Transverse colon (tissue), 4 donors: ENCODE measurements at regions not wholly inside any gene's neighbourhood (a gene's known extent, or its start where the extent isn't known, plus 50 kb on each side); places are given as distances from the start of the nearest gene placed in this dataset.

Source experiments
- CTCF ChIP-seq, 5 experiments: fragments of 200-600 bp in 3 of 5; fragments of 450-650 bp in 2 of 5; sonication (generic) in 3 of 5; IDR thresholded peaks; 1 replicate in 2 of 5; 2 replicates in 3 of 5; pipeline ENCODE4 v1.5.1; 2016 to 2017; ENCODE audit warnings: antibody characterized with exemption in 5 of 5, inconsistent platforms in 3 of 5, mild to moderate bottlenecking in 2 of 5, moderate library complexity in 1 of 5
- EP300 ChIP-seq: sonication (generic); formaldehyde crosslinking; IDR thresholded peaks from one replicate; pipeline ENCODE4 v1.6.1; 2017; ENCODE audit warnings: antibody characterized with exemption, low read depth
- POLR2A ChIP-seq: fragments of 450-650 bp; IDR thresholded peaks from one replicate; pipeline ENCODE4 v1.6.1; 2016; ENCODE audit warnings: antibody characterized with exemption, mild to moderate bottlenecking, moderate library complexity
- POLR2AphosphoS5 ChIP-seq, 3 donors: sonication (generic); formaldehyde crosslinking; IDR thresholded peaks; one replicate each; pipeline ENCODE4 v1.6.1; 2016; ENCODE audit warnings: antibody characterized with exemption in 3 of 3

- TF ChIP-seq POLR2A, result no peak
- TF ChIP-seq CTCF (IDR thresholded peaks at IDR 0.05), result no peak
- TF ChIP-seq POLR2AphosphoS5 (IDR thresholded peaks at IDR 0.05), result no peak
- TF ChIP-seq EP300, result no peak
These were observed 1375.0 kb upstream of the ADGRL3 start for GRCh38 chr4:59825104-59825503.
